OCI-LY7 (cell line): ENCODE measurements at regions not wholly inside any gene's neighbourhood (a gene's known extent, or its start where the extent isn't known, plus 50 kb on each side); places are given as distances from the start of the nearest gene placed in this dataset.

ENCODE experiments used
- CTCF ChIP-seq: fragments of 200-600 bp; sonication (generic); conservative IDR thresholded peaks from 2 replicates; pipeline ENCODE4 v1.5.1; 2014; ENCODE audit warnings: mild to moderate bottlenecking, antibody characterized with exemption, low read length, moderate library complexity, mixed read lengths
- EZH2phosphoT487 ChIP-seq: fragments of 200-600 bp; sonication (generic); IDR thresholded peaks from 2 replicates; pipeline ENCODE4 v1.6.1; 2018; ENCODE audit warnings: low read depth, borderline replicate concordance, mild to moderate bottlenecking, mixed run types, antibody characterized with exemption, low read length, moderate library complexity, mixed read lengths

- no peak for TF ChIP-seq CTCF
- no peak for TF ChIP-seq EZH2phosphoT487
Observed at GRCh38 chr3:106703524-106703923, 673.7 kb upstream of the CCDC54 start.
